PC-9 (cell line): ENCODE measurements at regions not wholly inside any gene's neighbourhood (a gene's known extent, or its start where the extent isn't known, plus 50 kb on each side); places are given as distances from the start of the nearest gene placed in this dataset.

Source experiments
- EZH2 ChIP-seq: fragments of 200-600 bp; sonication (generic); IDR thresholded peaks from 2 replicates; pipeline ENCODE4 v1.8.0; 2017; ENCODE audit warnings: antibody characterized with exemption, low read depth
- TF ChIP-seq, protein P1 (sequence below): fragments of 200-600 bp; sonication (generic); conservative IDR thresholded peaks from 2 replicates; pipeline ENCODE4 v1.6.1; 2017; ENCODE audit warnings: mixed run types, antibody characterized with exemption, mild to moderate bottlenecking, moderate library complexity

DNA sequence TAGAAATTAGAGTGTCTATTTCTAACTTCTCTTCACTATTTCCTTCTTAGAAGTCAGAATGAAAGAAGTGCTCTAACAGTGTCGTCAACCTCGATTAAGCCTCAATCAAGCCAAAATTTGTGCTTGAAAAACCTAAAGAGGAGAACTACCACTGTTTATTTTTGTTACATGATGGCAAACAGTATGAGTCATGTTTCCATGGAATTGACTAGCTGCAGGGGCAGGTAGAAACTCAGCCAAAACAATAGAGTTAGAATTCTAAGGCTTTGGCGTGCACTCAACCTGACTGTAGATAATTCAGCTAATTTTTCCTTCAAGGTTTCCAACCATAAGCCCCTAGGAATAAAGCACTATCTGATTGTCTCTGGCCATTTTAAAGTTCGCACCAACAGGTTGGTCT lies 415.9 kb downstream of the ETS1 start:
- TF ChIP-seq, protein P1, sequence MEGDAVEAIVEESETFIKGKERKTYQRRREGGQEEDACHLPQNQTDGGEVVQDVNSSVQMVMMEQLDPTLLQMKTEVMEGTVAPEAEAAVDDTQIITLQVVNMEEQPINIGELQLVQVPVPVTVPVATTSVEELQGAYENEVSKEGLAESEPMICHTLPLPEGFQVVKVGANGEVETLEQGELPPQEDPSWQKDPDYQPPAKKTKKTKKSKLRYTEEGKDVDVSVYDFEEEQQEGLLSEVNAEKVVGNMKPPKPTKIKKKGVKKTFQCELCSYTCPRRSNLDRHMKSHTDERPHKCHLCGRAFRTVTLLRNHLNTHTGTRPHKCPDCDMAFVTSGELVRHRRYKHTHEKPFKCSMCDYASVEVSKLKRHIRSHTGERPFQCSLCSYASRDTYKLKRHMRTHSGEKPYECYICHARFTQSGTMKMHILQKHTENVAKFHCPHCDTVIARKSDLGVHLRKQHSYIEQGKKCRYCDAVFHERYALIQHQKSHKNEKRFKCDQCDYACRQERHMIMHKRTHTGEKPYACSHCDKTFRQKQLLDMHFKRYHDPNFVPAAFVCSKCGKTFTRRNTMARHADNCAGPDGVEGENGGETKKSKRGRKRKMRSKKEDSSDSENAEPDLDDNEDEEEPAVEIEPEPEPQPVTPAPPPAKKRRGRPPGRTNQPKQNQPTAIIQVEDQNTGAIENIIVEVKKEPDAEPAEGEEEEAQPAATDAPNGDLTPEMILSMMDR = no peak
- no peak for TF ChIP-seq EZH2
